ENCODE measurements at regions not wholly inside any gene's neighbourhood (a gene's known extent, or its start where the extent isn't known, plus 50 kb on each side); places are given as distances from the start of the nearest gene placed in this dataset.

DNA sequence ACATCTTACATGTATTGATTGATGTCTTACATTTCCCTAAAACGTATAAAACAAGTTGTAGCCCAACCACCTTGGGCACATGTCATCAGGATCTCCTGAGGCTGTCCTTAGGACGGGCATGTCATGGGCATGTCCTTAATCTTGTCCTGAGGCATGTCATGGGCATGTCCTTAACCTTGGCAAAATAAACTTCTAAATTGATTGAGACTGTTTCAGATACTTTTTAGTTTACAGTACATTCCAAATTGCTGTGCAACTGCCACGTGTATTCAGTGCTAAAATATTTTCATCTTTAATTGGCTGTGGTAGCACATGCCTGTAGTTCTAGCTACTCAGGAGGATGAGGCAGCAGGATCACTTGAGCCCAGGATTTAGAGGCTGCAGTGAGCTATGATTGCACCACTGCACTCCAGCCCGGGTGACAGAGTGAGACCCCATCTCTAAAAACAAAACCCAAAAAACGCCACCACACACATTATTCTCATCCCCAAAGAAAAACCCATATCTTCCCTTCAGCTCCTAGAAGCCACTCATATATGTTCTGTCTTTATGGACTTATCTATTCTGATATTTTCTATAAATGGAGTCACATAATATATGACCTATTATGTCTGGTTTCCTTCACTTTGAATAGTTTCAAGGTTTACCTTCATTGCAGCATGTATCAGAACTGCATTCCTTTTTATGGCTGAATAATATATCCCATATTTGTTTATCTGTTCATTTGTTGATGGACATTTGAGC, 96.0 kb upstream of the BTG3 start:
- Histone ChIP-seq H3K4me1 (ENCODE audit: insufficient read depth, low read length) (no peaks in the 10 kb centered on the region), H3K4me3 (replicated peaks in 1 of 3; ENCODE audit: insufficient read depth in 1 of 3, low read depth in 2 of 3, low read length in 3 of 3) (no peak overlapping the region), H3K4me2 (ENCODE audit: low read depth, low read length) (no peak overlapping the region), H2AFZ (ENCODE audit: low read length) (no peak overlapping the region), H3K36me3 (replicated peaks in 1 of 2; ENCODE audit: control insufficient read depth in 1 of 2, insufficient read depth in 2 of 2, low read length in 2 of 2) (no peaks in the 10 kb centered on the region), H3K27me3 (ENCODE audit: control insufficient read depth in 1 of 2, insufficient read depth in 2 of 2, low read length in 2 of 2) (no peaks in the 10 kb centered on the region), H3K79me2 (ENCODE audit: insufficient read depth, low read length) (no peaks in the 10 kb centered on the region), H3K9ac (ENCODE audit: insufficient read depth, low read depth, low read length) (no peak overlapping the region), H3K27ac (ENCODE audit: extremely low read length, insufficient read depth, low read length) (no peak overlapping the region), H4K20me1 (ENCODE audit: insufficient read depth, low read length) (no peaks in the 10 kb centered on the region), H3K9me3 (ENCODE audit: low read length) (no peaks in the 10 kb centered on the region)
- ChIA-PET POLR2A (no interaction called here), CTCF (ENCODE audit: low intra/inter-chr PET ratio, low total read pairs) (no interaction called here)
- no peak for ATAC-seq
- intact Hi-C loops (cut with micrococcal nuclease; ENCODE audit: unreplicated experiment) (no loop called here), in situ Hi-C loops (cut with HindIII; ENCODE audit: extremely low pct_ligation_motif_present, low pct_unique_long_range_greater_than_20kb) (no loop called here)
- no peak for FAIRE-seq
- WGBS (ENCODE audit: low lambda C conversion rate) = 7% methylated on average over 5 of the region's 5 CpGs
- DNase-seq (ENCODE audit: low spot score) = no peak
- BruUV-seq (replicated peaks) = no TSS peak
- TF ChIP-seq, protein P1, sequence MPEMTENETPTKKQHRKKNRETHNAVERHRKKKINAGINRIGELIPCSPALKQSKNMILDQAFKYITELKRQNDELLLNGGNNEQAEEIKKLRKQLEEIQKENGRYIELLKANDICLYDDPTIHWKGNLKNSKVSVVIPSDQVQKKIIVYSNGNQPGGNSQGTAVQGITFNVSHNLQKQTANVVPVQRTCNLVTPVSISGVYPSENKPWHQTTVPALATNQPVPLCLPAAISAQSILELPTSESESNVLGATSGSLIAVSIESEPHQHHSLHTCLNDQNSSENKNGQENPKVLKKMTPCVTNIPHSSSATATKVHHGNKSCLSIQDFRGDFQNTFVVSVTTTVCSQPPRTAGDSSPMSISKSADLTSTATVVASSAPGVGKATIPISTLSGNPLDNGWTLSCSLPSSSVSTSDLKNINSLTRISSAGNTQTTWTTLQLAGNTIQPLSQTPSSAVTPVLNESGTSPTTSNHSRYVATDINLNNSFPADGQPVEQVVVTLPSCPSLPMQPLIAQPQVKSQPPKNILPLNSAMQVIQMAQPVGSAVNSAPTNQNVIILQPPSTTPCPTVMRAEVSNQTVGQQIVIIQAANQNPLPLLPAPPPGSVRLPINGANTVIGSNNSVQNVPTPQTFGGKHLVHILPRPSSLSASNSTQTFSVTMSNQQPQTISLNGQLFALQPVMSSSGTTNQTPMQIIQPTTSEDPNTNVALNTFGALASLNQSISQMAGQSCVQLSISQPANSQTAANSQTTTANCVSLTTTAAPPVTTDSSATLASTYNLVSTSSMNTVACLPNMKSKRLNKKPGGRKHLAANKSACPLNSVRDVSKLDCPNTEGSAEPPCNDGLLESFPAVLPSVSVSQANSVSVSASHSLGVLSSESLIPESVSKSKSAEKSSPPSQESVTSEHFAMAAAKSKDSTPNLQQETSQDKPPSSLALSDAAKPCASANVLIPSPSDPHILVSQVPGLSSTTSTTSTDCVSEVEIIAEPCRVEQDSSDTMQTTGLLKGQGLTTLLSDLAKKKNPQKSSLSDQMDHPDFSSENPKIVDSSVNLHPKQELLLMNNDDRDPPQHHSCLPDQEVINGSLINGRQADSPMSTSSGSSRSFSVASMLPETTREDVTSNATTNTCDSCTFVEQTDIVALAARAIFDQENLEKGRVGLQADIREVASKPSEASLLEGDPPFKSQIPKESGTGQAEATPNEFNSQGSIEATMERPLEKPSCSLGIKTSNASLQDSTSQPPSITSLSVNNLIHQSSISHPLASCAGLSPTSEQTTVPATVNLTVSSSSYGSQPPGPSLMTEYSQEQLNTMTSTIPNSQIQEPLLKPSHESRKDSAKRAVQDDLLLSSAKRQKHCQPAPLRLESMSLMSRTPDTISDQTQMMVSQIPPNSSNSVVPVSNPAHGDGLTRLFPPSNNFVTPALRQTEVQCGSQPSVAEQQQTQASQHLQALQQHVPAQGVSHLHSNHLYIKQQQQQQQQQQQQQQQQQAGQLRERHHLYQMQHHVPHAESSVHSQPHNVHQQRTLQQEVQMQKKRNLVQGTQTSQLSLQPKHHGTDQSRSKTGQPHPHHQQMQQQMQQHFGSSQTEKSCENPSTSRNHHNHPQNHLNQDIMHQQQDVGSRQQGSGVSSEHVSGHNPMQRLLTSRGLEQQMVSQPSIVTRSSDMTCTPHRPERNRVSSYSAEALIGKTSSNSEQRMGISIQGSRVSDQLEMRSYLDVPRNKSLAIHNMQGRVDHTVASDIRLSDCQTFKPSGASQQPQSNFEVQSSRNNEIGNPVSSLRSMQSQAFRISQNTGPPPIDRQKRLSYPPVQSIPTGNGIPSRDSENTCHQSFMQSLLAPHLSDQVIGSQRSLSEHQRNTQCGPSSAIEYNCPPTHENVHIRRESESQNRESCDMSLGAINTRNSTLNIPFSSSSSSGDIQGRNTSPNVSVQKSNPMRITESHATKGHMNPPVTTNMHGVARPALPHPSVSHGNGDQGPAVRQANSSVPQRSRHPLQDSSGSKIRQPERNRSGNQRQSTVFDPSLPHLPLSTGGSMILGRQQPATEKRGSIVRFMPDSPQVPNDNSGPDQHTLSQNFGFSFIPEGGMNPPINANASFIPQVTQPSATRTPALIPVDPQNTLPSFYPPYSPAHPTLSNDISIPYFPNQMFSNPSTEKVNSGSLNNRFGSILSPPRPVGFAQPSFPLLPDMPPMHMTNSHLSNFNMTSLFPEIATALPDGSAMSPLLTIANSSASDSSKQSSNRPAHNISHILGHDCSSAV (CRISPR knock-in tag; IDR thresholded peaks at IDR 0.05; ENCODE audit: borderline replicate concordance) = no peak
- TF ChIP-seq, protein P2, sequence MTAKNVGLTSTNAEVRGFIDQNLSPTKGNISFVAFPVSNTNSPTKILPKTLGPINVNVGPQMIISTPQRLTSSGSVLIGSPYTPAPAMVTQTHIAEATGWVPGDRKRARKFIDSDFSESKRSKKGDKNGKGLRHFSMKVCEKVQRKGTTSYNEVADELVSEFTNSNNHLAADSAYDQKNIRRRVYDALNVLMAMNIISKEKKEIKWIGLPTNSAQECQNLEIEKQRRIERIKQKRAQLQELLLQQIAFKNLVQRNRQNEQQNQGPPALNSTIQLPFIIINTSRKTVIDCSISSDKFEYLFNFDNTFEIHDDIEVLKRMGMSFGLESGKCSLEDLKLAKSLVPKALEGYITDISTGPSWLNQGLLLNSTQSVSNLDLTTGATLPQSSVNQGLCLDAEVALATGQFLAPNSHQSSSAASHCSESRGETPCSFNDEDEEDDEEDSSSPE (CRISPR knock-in tag; IDR thresholded peaks at IDR 0.05) = no peak
- no peak for TF ChIP-seq TCF7L2 (IDR thresholded peaks at IDR 0.05; ENCODE audit: low read depth, low read length)
- no peak for TF ChIP-seq KAT7 (CRISPR knock-in tag; IDR thresholded peaks at IDR 0.05; ENCODE audit: borderline replicate concordance)
- no peak for TF ChIP-seq ZNF766 (CRISPR knock-in tag; IDR thresholded peaks at IDR 0.05; ENCODE audit: borderline replicate concordance)
- TF ChIP-seq GATA4 (IDR thresholded peaks at IDR 0.05; ENCODE audit: borderline replicate concordance, low read depth) = no peak
- TF ChIP-seq, protein P3, sequence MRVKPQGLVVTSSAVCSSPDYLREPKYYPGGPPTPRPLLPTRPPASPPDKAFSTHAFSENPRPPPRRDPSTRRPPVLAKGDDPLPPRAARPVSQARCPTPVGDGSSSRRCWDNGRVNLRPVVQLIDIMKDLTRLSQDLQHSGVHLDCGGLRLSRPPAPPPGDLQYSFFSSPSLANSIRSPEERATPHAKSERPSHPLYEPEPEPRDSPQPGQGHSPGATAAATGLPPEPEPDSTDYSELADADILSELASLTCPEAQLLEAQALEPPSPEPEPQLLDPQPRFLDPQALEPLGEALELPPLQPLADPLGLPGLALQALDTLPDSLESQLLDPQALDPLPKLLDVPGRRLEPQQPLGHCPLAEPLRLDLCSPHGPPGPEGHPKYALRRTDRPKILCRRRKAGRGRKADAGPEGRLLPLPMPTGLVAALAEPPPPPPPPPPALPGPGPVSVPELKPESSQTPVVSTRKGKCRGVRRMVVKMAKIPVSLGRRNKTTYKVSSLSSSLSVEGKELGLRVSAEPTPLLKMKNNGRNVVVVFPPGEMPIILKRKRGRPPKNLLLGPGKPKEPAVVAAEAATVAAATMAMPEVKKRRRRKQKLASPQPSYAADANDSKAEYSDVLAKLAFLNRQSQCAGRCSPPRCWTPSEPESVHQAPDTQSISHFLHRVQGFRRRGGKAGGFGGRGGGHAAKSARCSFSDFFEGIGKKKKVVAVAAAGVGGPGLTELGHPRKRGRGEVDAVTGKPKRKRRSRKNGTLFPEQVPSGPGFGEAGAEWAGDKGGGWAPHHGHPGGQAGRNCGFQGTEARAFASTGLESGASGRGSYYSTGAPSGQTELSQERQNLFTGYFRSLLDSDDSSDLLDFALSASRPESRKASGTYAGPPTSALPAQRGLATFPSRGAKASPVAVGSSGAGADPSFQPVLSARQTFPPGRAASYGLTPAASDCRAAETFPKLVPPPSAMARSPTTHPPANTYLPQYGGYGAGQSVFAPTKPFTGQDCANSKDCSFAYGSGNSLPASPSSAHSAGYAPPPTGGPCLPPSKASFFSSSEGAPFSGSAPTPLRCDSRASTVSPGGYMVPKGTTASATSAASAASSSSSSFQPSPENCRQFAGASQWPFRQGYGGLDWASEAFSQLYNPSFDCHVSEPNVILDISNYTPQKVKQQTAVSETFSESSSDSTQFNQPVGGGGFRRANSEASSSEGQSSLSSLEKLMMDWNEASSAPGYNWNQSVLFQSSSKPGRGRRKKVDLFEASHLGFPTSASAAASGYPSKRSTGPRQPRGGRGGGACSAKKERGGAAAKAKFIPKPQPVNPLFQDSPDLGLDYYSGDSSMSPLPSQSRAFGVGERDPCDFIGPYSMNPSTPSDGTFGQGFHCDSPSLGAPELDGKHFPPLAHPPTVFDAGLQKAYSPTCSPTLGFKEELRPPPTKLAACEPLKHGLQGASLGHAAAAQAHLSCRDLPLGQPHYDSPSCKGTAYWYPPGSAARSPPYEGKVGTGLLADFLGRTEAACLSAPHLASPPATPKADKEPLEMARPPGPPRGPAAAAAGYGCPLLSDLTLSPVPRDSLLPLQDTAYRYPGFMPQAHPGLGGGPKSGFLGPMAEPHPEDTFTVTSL (CRISPR knock-in tag; IDR thresholded peaks at IDR 0.05; ENCODE audit: borderline replicate concordance) = no peak
- TF ChIP-seq RBFOX2 (IDR thresholded peaks at IDR 0.05; ENCODE audit: low read depth, low read length) = no peak
